Neural cell (in vitro differentiated cells): ENCODE measurements at regions not wholly inside any gene's neighbourhood (a gene's known extent, or its start where the extent isn't known, plus 50 kb on each side); places are given as distances from the start of the nearest gene placed in this dataset.

Source experiments
- EZH2 ChIP-seq: fragments of 200-600, 300-800 bp; shearing (Covaris generic), sonication (generic); IDR thresholded peaks from 2 replicates; pipeline ENCODE4 v1.6.1; 2014; ENCODE audit warnings: antibody characterized with exemption, low read length, borderline replicate concordance, mild to moderate bottlenecking; ENCODE audit not compliant: insufficient read depth, poor library complexity, severe bottlenecking
- POLR2AphosphoS5 ChIP-seq: IDR thresholded peaks from 2 replicates; pipeline ENCODE4 v1.6.1; 2012
- TF ChIP-seq, protein P1 (sequence below): fragments of 450-650 bp; IDR thresholded peaks from 2 replicates; pipeline ENCODE4 v1.5.1; 2014; ENCODE audit warnings: antibody characterized with exemption, mild to moderate bottlenecking, moderate library complexity; ENCODE audit not compliant: poor library complexity, severe bottlenecking
- TF ChIP-seq, protein P2 (sequence below): IDR thresholded peaks from 2 replicates; pipeline ENCODE4 v1.6.1; 2012; ENCODE audit warnings: borderline replicate concordance

DNA sequence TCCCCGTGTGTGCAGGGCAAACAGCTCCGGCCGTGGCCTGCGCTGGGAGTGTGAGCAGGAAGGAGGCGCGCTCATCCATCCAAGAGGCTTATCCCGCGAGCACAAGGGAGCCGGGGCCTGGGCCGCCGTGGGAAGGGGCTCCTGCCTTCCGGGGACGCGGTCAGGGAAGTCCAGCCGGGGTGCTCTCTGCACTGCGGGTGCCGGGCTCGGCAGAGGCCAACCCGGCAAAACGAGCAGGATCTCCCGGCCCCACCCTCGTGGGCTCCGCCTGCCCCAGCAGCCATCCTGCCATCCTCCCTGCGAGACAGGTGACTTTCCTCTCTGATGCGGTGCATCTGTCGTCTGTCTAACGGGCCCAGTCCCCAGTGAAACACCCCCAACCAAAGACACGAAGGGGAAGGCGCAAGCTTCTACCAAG, 244.2 kb downstream of the AUH start:
- TF ChIP-seq EZH2, result no peak
- TF ChIP-seq, protein P1, sequence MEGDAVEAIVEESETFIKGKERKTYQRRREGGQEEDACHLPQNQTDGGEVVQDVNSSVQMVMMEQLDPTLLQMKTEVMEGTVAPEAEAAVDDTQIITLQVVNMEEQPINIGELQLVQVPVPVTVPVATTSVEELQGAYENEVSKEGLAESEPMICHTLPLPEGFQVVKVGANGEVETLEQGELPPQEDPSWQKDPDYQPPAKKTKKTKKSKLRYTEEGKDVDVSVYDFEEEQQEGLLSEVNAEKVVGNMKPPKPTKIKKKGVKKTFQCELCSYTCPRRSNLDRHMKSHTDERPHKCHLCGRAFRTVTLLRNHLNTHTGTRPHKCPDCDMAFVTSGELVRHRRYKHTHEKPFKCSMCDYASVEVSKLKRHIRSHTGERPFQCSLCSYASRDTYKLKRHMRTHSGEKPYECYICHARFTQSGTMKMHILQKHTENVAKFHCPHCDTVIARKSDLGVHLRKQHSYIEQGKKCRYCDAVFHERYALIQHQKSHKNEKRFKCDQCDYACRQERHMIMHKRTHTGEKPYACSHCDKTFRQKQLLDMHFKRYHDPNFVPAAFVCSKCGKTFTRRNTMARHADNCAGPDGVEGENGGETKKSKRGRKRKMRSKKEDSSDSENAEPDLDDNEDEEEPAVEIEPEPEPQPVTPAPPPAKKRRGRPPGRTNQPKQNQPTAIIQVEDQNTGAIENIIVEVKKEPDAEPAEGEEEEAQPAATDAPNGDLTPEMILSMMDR, result no peak
- no peak for TF ChIP-seq POLR2AphosphoS5
- TF ChIP-seq, protein P2, sequence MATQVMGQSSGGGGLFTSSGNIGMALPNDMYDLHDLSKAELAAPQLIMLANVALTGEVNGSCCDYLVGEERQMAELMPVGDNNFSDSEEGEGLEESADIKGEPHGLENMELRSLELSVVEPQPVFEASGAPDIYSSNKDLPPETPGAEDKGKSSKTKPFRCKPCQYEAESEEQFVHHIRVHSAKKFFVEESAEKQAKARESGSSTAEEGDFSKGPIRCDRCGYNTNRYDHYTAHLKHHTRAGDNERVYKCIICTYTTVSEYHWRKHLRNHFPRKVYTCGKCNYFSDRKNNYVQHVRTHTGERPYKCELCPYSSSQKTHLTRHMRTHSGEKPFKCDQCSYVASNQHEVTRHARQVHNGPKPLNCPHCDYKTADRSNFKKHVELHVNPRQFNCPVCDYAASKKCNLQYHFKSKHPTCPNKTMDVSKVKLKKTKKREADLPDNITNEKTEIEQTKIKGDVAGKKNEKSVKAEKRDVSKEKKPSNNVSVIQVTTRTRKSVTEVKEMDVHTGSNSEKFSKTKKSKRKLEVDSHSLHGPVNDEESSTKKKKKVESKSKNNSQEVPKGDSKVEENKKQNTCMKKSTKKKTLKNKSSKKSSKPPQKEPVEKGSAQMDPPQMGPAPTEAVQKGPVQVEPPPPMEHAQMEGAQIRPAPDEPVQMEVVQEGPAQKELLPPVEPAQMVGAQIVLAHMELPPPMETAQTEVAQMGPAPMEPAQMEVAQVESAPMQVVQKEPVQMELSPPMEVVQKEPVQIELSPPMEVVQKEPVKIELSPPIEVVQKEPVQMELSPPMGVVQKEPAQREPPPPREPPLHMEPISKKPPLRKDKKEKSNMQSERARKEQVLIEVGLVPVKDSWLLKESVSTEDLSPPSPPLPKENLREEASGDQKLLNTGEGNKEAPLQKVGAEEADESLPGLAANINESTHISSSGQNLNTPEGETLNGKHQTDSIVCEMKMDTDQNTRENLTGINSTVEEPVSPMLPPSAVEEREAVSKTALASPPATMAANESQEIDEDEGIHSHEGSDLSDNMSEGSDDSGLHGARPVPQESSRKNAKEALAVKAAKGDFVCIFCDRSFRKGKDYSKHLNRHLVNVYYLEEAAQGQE, result no peak
